ENCODE measurements at regions not wholly inside any gene's neighbourhood (a gene's known extent, or its start where the extent isn't known, plus 50 kb on each side); places are given as distances from the start of the nearest gene placed in this dataset.

- TF ChIP-seq CTCF (conservative IDR thresholded peaks at IDR 0.05) (no peak), ZFX (IDR thresholded peaks at IDR 0.05) (no peak)
Observed at GRCh38 chr5:173716058-173716682, 99.7 kb upstream of the BOD1 start.

Data from C4-2B (cell line).